PC-9 (cell line): ENCODE measurements at regions not wholly inside any gene's neighbourhood (a gene's known extent, or its start where the extent isn't known, plus 50 kb on each side); places are given as distances from the start of the nearest gene placed in this dataset.

Experiments
- BruUV-seq: library from RNA; stranded (reverse); fragments of 400-500 nt; replicated peaks from 2 replicates; lab custom pipeline; 2021; lab: Mats Ljungman, UMichigan
- CTCF ChIA-PET: fragments of 300-600 bp; sonication (Branson Sonifier 250); formaldehyde crosslinking; loops from one replicate; lab custom pipeline; 2022; ENCODE audit warnings: antibody characterized with exemption; lab: Charles Lee
- POLR2A ChIA-PET: fragments of 300-600 bp; sonication (Branson Sonifier 250); formaldehyde crosslinking; loops from one replicate; lab custom pipeline; 2022; ENCODE audit warnings: antibody characterized with exemption; ENCODE audit not compliant: unreplicated experiment; lab: Charles Lee
- DNase-seq, 2 experiments: peaks; one replicate each; pipeline versions ENCODE4 v3.0.0 to v3.0.0-alpha.2; 2015 to 2022; ENCODE audit warnings: mixed read lengths in 1 of 2
- H2AFZ ChIP-seq: fragments of 200-600 bp; sonication (generic); 2 replicates; pipeline ENCODE4 v1.8.1; 2017; ENCODE audit warnings: antibody characterized with exemption
- H3F3A ChIP-seq: fragments of 200-600 bp; sonication (generic); 2 replicates; pipeline ENCODE4 v1.8.1; 2017; ENCODE audit warnings: antibody characterized with exemption, mild to moderate bottlenecking, low read depth; ENCODE audit not compliant: insufficient read depth
- H3K27ac ChIP-seq: fragments of 200-600 bp; sonication (generic); 2 replicates; pipeline ENCODE4 v1.6.1; 2016; ENCODE audit warnings: mixed run types
- H3K27me3 ChIP-seq: fragments of 200-600 bp; sonication (generic); 2 replicates; pipeline ENCODE4 v1.6.1; 2016; ENCODE audit warnings: low read depth, mixed run types; ENCODE audit not compliant: insufficient read depth
- H3K36me3 ChIP-seq: fragments of 200-600 bp; sonication (generic); 2 replicates; pipeline ENCODE4 v1.6.1; 2016; ENCODE audit warnings: low read depth, mixed run types
- H3K4me1 ChIP-seq: fragments of 200-600 bp; sonication (generic); replicated peaks from 2 replicates; pipeline ENCODE4 v1.6.1; 2016; ENCODE audit warnings: mixed run types; ENCODE audit not compliant: insufficient read depth
- H3K4me2 ChIP-seq: fragments of 200-600 bp; sonication (generic); 2 replicates; pipeline ENCODE4 v1.6.1; 2017; ENCODE audit warnings: mixed run types
- H3K4me3 ChIP-seq: fragments of 200-600 bp; sonication (generic); 2 replicates; pipeline ENCODE4 v1.6.1; 2016; ENCODE audit warnings: mixed run types
- H3K79me2 ChIP-seq: fragments of 200-600 bp; sonication (generic); 2 replicates; pipeline ENCODE4 v1.6.1; 2017; ENCODE audit warnings: low read depth, mixed run types
- H3K9me2 ChIP-seq: fragments of 200-600 bp; sonication (generic); 2 replicates; pipeline ENCODE4 v1.8.1; 2017; ENCODE audit warnings: mild to moderate bottlenecking; ENCODE audit not compliant: insufficient read depth
- H3K9me3 ChIP-seq: fragments of 200-600 bp; sonication (generic); 2 replicates; pipeline ENCODE4 v1.8.1; 2016; ENCODE audit warnings: low read depth; ENCODE audit not compliant: insufficient read depth
- H4K20me1 ChIP-seq: fragments of 200-600 bp; sonication (generic); 2 replicates; pipeline ENCODE4 v1.8.1; 2017; ENCODE audit not compliant: insufficient read depth
- CTCF ChIP-seq: fragments of 200-600 bp; sonication (generic); conservative IDR thresholded peaks from 2 replicates; pipeline ENCODE4 v1.6.1; 2017; ENCODE audit warnings: mixed run types, antibody characterized with exemption, mild to moderate bottlenecking, moderate library complexity
- EZH2 ChIP-seq: fragments of 200-600 bp; sonication (generic); IDR thresholded peaks from 2 replicates; pipeline ENCODE4 v1.8.0; 2017; ENCODE audit warnings: antibody characterized with exemption, low read depth
- intact Hi-C: fragments of 100-400 bp; cut with micrococcal nuclease; formaldehyde crosslinking; loops from one replicate; pipeline ENCODE4 v1.10.0; 2022; ENCODE audit not compliant: unreplicated experiment

- Histone ChIP-seq H3K36me3 (no peaks in the 10 kb centered on the region), H2AFZ (no peak overlapping the region), H3K27ac (no peak overlapping the region), H3K4me2 (no peak overlapping the region), H3F3A (no peaks in the 10 kb centered on the region), H3K4me3 (no peak overlapping the region), H3K9me2 (no peaks in the 10 kb centered on the region), H4K20me1 (no peaks in the 10 kb centered on the region), H3K9me3 (no peaks in the 10 kb centered on the region), H3K4me1 (no peaks in the 10 kb centered on the region), H3K79me2 (no peaks in the 10 kb centered on the region), H3K27me3 (peaks cover 29% of the 10 kb centered on the region)
- BruUV-seq = no TSS peak
- TF ChIP-seq CTCF (no peak), EZH2 (no peak)
- ChIA-PET CTCF (no interaction called here), POLR2A (no interaction called here)
- intact Hi-C loops = no loop called here
- no peak for DNase-seq
These were observed 537.3 kb upstream of the MGMT start for GRCh38 chr10:128929767-128930166.

- Histone ChIP-seq H3K27ac (no peak overlapping the region), H4K20me1 (no peaks in the 10 kb centered on the region), H3F3A (no peaks in the 10 kb centered on the region), H2AFZ (no peak overlapping the region), H3K4me2 (no peak overlapping the region), H3K4me3 (no peak overlapping the region), H3K79me2 (no peaks in the 10 kb centered on the region), H3K9me3 (no peaks in the 10 kb centered on the region), H3K4me1 (no peaks in the 10 kb centered on the region), H3K27me3 (peaks cover 29% of the 10 kb centered on the region), H3K9me2 (no peaks in the 10 kb centered on the region), H3K36me3 (no peaks in the 10 kb centered on the region)
- POLR2A ChIA-PET = no interaction called here
- intact Hi-C loops = no loop called here
- TF ChIP-seq CTCF (no peak), EZH2 (no peak)
- CTCF ChIA-PET = no interaction called here
- no TSS peak for BruUV-seq
- DNase-seq = no peak
These were observed 536.5 kb upstream of the MGMT start for GRCh38 chr10:128930515-128930914.

GRCh38 chr10:128932071-128932820 lies 534.8 kb upstream of the MGMT start:
- no peaks in the 10 kb centered on the region for H4K20me1 ChIP-seq
- no peaks in the 10 kb centered on the region for H3K4me1 ChIP-seq
- no peaks in the 10 kb centered on the region for H3F3A ChIP-seq
- no peak for DNase-seq
- H3K4me2 ChIP-seq = no peak overlapping the region
- no peak overlapping the region for H3K27ac ChIP-seq
- TF ChIP-seq CTCF (no peak), EZH2 (no peak)
- H3K9me3 ChIP-seq = no peaks in the 10 kb centered on the region
- no TSS peak for BruUV-seq
- no peak overlapping the region for H2AFZ ChIP-seq
- POLR2A ChIA-PET = no interaction called here
- peaks cover 29% of the 10 kb centered on the region for H3K27me3 ChIP-seq
- intact Hi-C loops = no loop called here
- no peaks in the 10 kb centered on the region for H3K36me3 ChIP-seq
- H3K79me2 ChIP-seq = no peaks in the 10 kb centered on the region
- H3K4me3 ChIP-seq = no peak overlapping the region
- no peaks in the 10 kb centered on the region for H3K9me2 ChIP-seq
- CTCF ChIA-PET = no interaction called here
